ENCODE measurements at regions not wholly inside any gene's neighbourhood (a gene's known extent, or its start where the extent isn't known, plus 50 kb on each side); places are given as distances from the start of the nearest gene placed in this dataset.

DNA sequence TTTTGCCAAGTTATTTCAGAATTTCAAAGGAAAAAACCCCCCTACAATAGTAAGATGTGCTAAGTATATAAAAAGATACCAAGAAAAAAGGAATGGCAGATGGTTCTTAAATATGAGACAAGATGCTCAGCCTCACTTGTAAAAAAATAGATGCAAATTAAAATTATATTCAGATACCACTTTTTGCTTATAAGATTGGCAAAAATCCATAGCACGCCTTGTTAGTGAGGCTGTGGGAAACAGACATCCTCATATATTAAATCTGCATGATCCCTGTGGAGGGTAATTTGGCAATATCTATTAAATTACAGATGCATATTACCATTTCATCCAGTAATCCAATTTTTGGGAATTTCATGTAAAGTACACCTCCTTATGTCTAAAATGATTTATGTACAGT lies 62.5 kb upstream of the PDHA1 start:
- TF ChIP-seq CHD2 (IDR thresholded peaks at IDR 0.05; ENCODE audit: low read length, partially characterized antibody) (no peak), CTCF (IDR thresholded peaks at IDR 0.05) (no peak)
